H1 (cell line): ENCODE measurements at regions not wholly inside any gene's neighbourhood (a gene's known extent, or its start where the extent isn't known, plus 50 kb on each side); places are given as distances from the start of the nearest gene placed in this dataset.

ENCODE experiments used
- CTBP2 ChIP-seq: IDR thresholded peaks from 2 replicates; pipeline ENCODE4 v1.7.0; 2011; ENCODE audit warnings: borderline replicate concordance, mild to moderate bottlenecking, moderate library complexity, mixed read lengths, low read length; ENCODE audit not compliant: insufficient read depth, insufficient read length

DNA sequence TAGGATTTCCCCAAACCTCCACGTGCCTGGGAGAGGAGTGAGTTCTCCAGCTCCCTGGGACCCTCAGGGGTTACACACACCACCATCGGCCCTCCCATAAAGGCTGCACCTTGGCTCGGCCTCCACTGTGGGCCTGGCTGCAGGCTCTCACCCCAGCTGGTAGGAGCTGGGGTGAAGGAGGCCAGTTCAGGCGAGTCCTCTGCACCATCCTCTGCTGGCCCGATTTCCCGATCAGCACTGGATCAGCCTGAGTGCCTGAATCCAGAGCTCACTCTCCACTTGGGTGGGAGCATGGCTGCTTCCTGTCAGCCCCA, 115.1 kb upstream of the RET start (continued):
- TF ChIP-seq CTBP2 = no peak
